Gastroesophageal sphincter (tissue), 2 donors: ENCODE measurements at regions not wholly inside any gene's neighbourhood (a gene's known extent, or its start where the extent isn't known, plus 50 kb on each side); places are given as distances from the start of the nearest gene placed in this dataset.

Experiments
- POLR2A ChIP-seq, 2 donors: fragments of 450-650 bp; IDR thresholded peaks; one replicate each; pipeline ENCODE4 v1.6.1; 2017; ENCODE audit warnings: antibody characterized with exemption in 2 of 2, mild to moderate bottlenecking in 2 of 2, moderate library complexity in 1 of 2
- POLR2AphosphoS5 ChIP-seq: sonication (generic); formaldehyde crosslinking; IDR thresholded peaks from one replicate; pipeline ENCODE4 v1.6.1; 2017; ENCODE audit warnings: antibody characterized with exemption

DNA sequence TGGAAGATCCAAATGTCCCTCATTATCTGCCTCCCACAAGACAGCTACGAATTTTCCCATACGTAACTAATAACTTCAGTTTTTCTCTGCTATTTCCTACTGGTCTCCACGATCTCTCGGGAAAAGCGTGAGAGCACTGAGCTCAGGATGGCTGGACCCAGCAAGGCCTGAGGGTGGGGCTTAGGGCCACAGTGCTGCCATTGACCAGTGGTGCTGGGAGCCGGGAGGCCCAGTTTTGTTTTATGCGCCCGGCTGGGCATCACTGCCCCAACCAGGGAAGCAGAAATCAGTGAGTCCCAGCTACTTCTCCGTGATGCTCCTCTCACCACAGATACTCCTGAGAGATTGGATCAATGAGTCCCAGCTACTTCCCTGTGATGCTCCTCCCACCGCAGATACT, 238.4 kb downstream of the LY86 start:
- TF ChIP-seq POLR2AphosphoS5 (no peak), POLR2A (IDR thresholded peaks at IDR 0.05) (no peak)
